ENCODE measurements at regions not wholly inside any gene's neighbourhood (a gene's known extent, or its start where the extent isn't known, plus 50 kb on each side); places are given as distances from the start of the nearest gene placed in this dataset.

- TF ChIP-seq EZH2phosphoT487 (IDR thresholded peaks at IDR 0.05; ENCODE audit: insufficient read depth, low read depth) (no peak), EZH2 (IDR thresholded peaks at IDR 0.05; ENCODE audit: insufficient read depth, poor library complexity, severe bottlenecking) (no peak)
Observed at GRCh38 chr6:164763788-164764187, 545.6 kb downstream of the C6orf118 start.
